Mesendoderm (in vitro differentiated cells): ENCODE measurements at regions not wholly inside any gene's neighbourhood (a gene's known extent, or its start where the extent isn't known, plus 50 kb on each side); places are given as distances from the start of the nearest gene placed in this dataset.
A peak's percentile ranks its signal among the peaks of the same experiment; 100 is the strongest.

Experiments used
- DNase-seq: peaks from one replicate; pipeline ENCODE4 v3.0.0; 2013
- H2AK5ac ChIP-seq: 2 replicates; pipeline ENCODE4 v1.6.1; 2013; ENCODE audit warnings: low read length, inconsistent platforms
- H2BK120ac ChIP-seq: 2 replicates; pipeline ENCODE4 v1.6.1; 2013; ENCODE audit warnings: low read depth, mild to moderate bottlenecking, low read length, moderate library complexity, mixed read lengths
- H2BK15ac ChIP-seq: replicated peaks from 2 replicates; pipeline ENCODE4 v1.6.1; 2013; ENCODE audit warnings: low read depth, mild to moderate bottlenecking, moderate library complexity
- H2BK5ac ChIP-seq: 2 replicates; pipeline ENCODE4 v1.6.1; 2013; ENCODE audit warnings: low read length, inconsistent platforms
- H3K18ac ChIP-seq: 2 replicates; pipeline ENCODE4 v1.6.1; 2013; ENCODE audit warnings: mild to moderate bottlenecking, low read length, mixed read lengths
- H3K23ac ChIP-seq: one replicate; pipeline ENCODE4 v1.6.1; 2013; ENCODE audit warnings: low read length
- H3K27ac ChIP-seq: 2 replicates; pipeline ENCODE4 v1.5.1; 2013; ENCODE audit warnings: low read depth, mild to moderate bottlenecking, inconsistent platforms, low read length, moderate library complexity
- H3K27me3 ChIP-seq: 2 replicates; pipeline ENCODE4 v1.6.1; 2013; ENCODE audit warnings: low read length, control low read depth, mild to moderate bottlenecking, inconsistent platforms; ENCODE audit not compliant: insufficient read depth, poor library complexity
- H3K36me3 ChIP-seq: 2 replicates; pipeline ENCODE4 v1.6.1; 2013; ENCODE audit warnings: low read length, inconsistent platforms; ENCODE audit not compliant: control insufficient read depth, insufficient read depth
- H3K4ac ChIP-seq: one replicate; pipeline ENCODE4 v1.6.1; 2013; ENCODE audit warnings: low read depth, mild to moderate bottlenecking, low read length, moderate library complexity
- H3K4me1 ChIP-seq: 2 replicates; pipeline ENCODE4 v1.6.1; 2013; ENCODE audit warnings: low read depth, low read length, inconsistent platforms; ENCODE audit not compliant: control insufficient read depth
- H3K4me2 ChIP-seq: 2 replicates; pipeline ENCODE4 v1.6.1; 2013; ENCODE audit warnings: low read length
- H3K4me3 ChIP-seq: 2 replicates; pipeline ENCODE4 v1.5.1; 2013; ENCODE audit warnings: mild to moderate bottlenecking, low read length
- H3K56ac ChIP-seq: one replicate; pipeline ENCODE4 v1.6.1; 2013; ENCODE audit warnings: low read length
- H3K79me1 ChIP-seq: 2 replicates; pipeline ENCODE4 v1.6.1; 2013; ENCODE audit warnings: low read length, inconsistent platforms
- H3K79me2 ChIP-seq: 2 replicates; pipeline ENCODE4 v1.6.1; 2013; ENCODE audit warnings: mild to moderate bottlenecking, low read length; ENCODE audit not compliant: control insufficient read depth, insufficient read depth
- H3K9ac ChIP-seq: 2 replicates; pipeline ENCODE4 v1.6.1; 2013; ENCODE audit warnings: low read length, inconsistent platforms
- H4K5ac ChIP-seq: one replicate; pipeline ENCODE4 v1.6.1; 2013; ENCODE audit warnings: low read length
- H4K8ac ChIP-seq: one replicate; pipeline ENCODE4 v1.6.1; 2013; ENCODE audit warnings: low read depth, mild to moderate bottlenecking, control low read depth, low read length, moderate library complexity
- WGBS: extraction: QIAGEN DNeasy Blood & Tissue Kit; methylation state at CpG from one replicate; pipeline ENCODE4 v1.1.7; 2013; ENCODE audit warnings: low lambda C conversion rate, missing lambda C conversion rate; ENCODE audit not compliant: insufficient coverage; ENCODE audit errors: extremely low coverage; 5-methylcytosine and 5-hydroxymethylcytosine counted together

- H2AK5ac ChIP-seq: no peak overlapping the region
- H3K36me3 ChIP-seq: no peaks in the 10 kb centered on the region
- H3K4ac ChIP-seq: no peak overlapping the region
- H3K79me1 ChIP-seq: no peaks in the 10 kb centered on the region
- H3K56ac ChIP-seq: no peak overlapping the region
- H4K5ac ChIP-seq: no peak overlapping the region
- no peak overlapping the region for H3K9ac ChIP-seq
- no peak overlapping the region for H4K8ac ChIP-seq
- no peak overlapping the region for H3K18ac ChIP-seq
- no peaks in the 10 kb centered on the region for H3K79me2 ChIP-seq
- H3K4me2 ChIP-seq: no peak overlapping the region
- H2BK120ac ChIP-seq: no peak overlapping the region
- no peak overlapping the region for H3K23ac ChIP-seq
- H3K4me3 ChIP-seq: no peak overlapping the region
- H2BK5ac ChIP-seq: no peak overlapping the region
- no peak overlapping the region for H2BK15ac ChIP-seq
- no peaks in the 10 kb centered on the region for H3K4me1 ChIP-seq
- H3K27ac ChIP-seq: no peak overlapping the region
- no peak for DNase-seq
- H3K27me3 ChIP-seq: no peaks in the 10 kb centered on the region
Measured at GRCh38 chr20:11168026-11168425, 494.2 kb upstream of the JAG1 start.

GRCh38 chr20:11170025-11170424 is 496.2 kb upstream of the JAG1 start:
- Histone ChIP-seq H3K79me1 (no peaks in the 10 kb centered on the region), H3K79me2 (no peaks in the 10 kb centered on the region), H2BK5ac (no peak overlapping the region), H3K36me3 (no peaks in the 10 kb centered on the region), H3K9ac (no peak overlapping the region), H2BK120ac (no peak overlapping the region), H3K4me1 (no peaks in the 10 kb centered on the region), H3K4me3 (no peak overlapping the region), H4K8ac (no peak overlapping the region), H3K23ac (no peak overlapping the region), H3K27me3 (no peaks in the 10 kb centered on the region), H2BK15ac (no peak overlapping the region), H3K27ac (no peak overlapping the region), H3K56ac (no peak overlapping the region), H4K5ac (no peak overlapping the region), H3K18ac (no peak overlapping the region), H2AK5ac (no peak overlapping the region), H3K4ac (no peak overlapping the region), H3K4me2 (no peak overlapping the region)
- no peak for DNase-seq

- Histone ChIP-seq H3K23ac (no peak overlapping the region), H3K18ac (no peak overlapping the region), H3K4me1 (no peaks in the 10 kb centered on the region), H3K79me2 (no peaks in the 10 kb centered on the region), H3K4ac (no peak overlapping the region), H3K27ac (no peak overlapping the region), H4K8ac (no peak overlapping the region), H3K36me3 (no peaks in the 10 kb centered on the region), H2BK120ac (no peak overlapping the region), H2BK5ac (no peak overlapping the region), H3K4me3 (no peak overlapping the region), H3K9ac (no peak overlapping the region), H3K4me2 (no peak overlapping the region), H3K79me1 (no peaks in the 10 kb centered on the region), H4K5ac (no peak overlapping the region), H2BK15ac (no peak overlapping the region), H2AK5ac (no peak overlapping the region), H3K27me3 (no peaks in the 10 kb centered on the region), H3K56ac (no peak overlapping the region)
- peak; percentile 51 for DNase-seq
- WGBS: no CpG with 5 or more reads among the region's 2 CpGs
Measured at GRCh38 chr20:11170565-11170964, 496.8 kb upstream of the JAG1 start.

DNA sequence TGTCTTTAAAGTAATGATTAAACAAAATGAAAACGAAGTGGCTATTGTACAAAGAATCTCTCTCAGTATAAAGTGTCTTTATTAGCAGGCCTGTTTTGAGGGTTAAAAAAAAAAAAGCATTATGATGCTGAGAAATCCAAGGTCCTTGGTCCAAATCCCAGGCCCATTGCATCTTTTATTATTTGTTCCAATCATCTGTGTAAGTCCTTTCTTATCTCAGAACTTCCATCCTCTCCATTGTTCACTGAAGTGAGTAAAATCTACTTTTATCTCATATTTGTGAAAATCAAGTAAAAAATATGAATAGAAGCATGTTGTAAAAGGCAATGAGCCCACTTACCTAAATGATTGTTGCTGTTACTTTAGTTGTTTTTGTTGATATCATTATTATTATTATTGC is 499.1 kb upstream of the JAG1 start:
- no peaks in the 10 kb centered on the region for H3K79me2 ChIP-seq
- no CpG with 5 or more reads among the region's 1 CpG for WGBS
- H3K23ac ChIP-seq: no peak overlapping the region
- no peak overlapping the region for H3K27ac ChIP-seq
- no peak overlapping the region for H2AK5ac ChIP-seq
- no peak overlapping the region for H2BK5ac ChIP-seq
- no peak for DNase-seq
- no peak overlapping the region for H3K4me3 ChIP-seq
- no peak overlapping the region for H4K8ac ChIP-seq
- H4K5ac ChIP-seq: no peak overlapping the region
- no peaks in the 10 kb centered on the region for H3K27me3 ChIP-seq
- H2BK120ac ChIP-seq: no peak overlapping the region
- no peak overlapping the region for H3K4ac ChIP-seq
- no peak overlapping the region for H2BK15ac ChIP-seq
- no peaks in the 10 kb centered on the region for H3K36me3 ChIP-seq
- H3K79me1 ChIP-seq: no peaks in the 10 kb centered on the region
- H3K4me2 ChIP-seq: no peak overlapping the region
- no peaks in the 10 kb centered on the region for H3K4me1 ChIP-seq
- H3K18ac ChIP-seq: no peak overlapping the region
- no peak overlapping the region for H3K56ac ChIP-seq
- H3K9ac ChIP-seq: no peak overlapping the region

DNA sequence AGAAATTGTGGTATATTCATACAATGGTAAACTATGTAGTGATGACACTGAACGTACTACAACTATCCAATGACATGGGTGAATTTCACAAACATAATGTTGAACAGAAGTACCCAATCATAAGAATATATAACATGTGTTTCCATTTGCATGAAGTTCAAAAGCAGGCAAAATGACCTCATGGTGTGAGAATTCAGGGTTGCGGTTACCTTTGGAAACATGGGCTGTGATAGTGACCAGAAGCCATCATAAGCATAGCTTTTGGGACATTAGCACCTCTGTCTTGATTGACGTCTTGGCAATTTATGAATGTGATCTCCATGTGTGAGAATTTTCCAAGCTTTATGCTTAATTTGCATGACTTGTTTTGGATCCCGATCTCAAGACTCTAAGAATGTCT is 500.1 kb upstream of the JAG1 start:
- no peak overlapping the region for H2AK5ac ChIP-seq
- H3K79me2 ChIP-seq: no peaks in the 10 kb centered on the region
- no peaks in the 10 kb centered on the region for H3K79me1 ChIP-seq
- no peak overlapping the region for H2BK15ac ChIP-seq
- no peak overlapping the region for H2BK5ac ChIP-seq
- no peak overlapping the region for H3K18ac ChIP-seq
- no peak overlapping the region for H3K4ac ChIP-seq
- no peaks in the 10 kb centered on the region for H3K4me1 ChIP-seq
- no peak overlapping the region for H3K23ac ChIP-seq
- H3K36me3 ChIP-seq: no peaks in the 10 kb centered on the region
- no peak overlapping the region for H4K5ac ChIP-seq
- no peak overlapping the region for H3K4me2 ChIP-seq
- no peak overlapping the region for H3K4me3 ChIP-seq
- H2BK120ac ChIP-seq: no peak overlapping the region
- no peak overlapping the region for H3K9ac ChIP-seq
- H3K27ac ChIP-seq: no peak overlapping the region
- no CpG with 5 or more reads among the region's 4 CpGs for WGBS
- no peak overlapping the region for H4K8ac ChIP-seq
- peak; percentile 11 for DNase-seq
- H3K56ac ChIP-seq: no peak overlapping the region
- H3K27me3 ChIP-seq: no peaks in the 10 kb centered on the region

- WGBS: no CpG with 5 or more reads among the region's 5 CpGs
- no peak for DNase-seq
- H3K9ac ChIP-seq: no peak overlapping the region
Measured at GRCh38 chr20:11174861-11175260, 501.1 kb upstream of the JAG1 start.

More at GRCh38 chr20:11174861-11175260, 501.1 kb upstream of the JAG1 start:
- Histone ChIP-seq H3K27ac (no peak overlapping the region), H3K79me1 (no peaks in the 10 kb centered on the region), H3K36me3 (no peaks in the 10 kb centered on the region), H3K23ac (no peak overlapping the region), H3K79me2 (no peaks in the 10 kb centered on the region), H3K4me1 (no peaks in the 10 kb centered on the region), H2BK15ac (no peak overlapping the region), H3K4ac (no peak overlapping the region), H2BK120ac (no peak overlapping the region), H3K18ac (no peak overlapping the region), H3K4me2 (no peak overlapping the region), H3K4me3 (no peak overlapping the region), H3K27me3 (no peaks in the 10 kb centered on the region), H2AK5ac (no peak overlapping the region), H2BK5ac (no peak overlapping the region), H4K8ac (no peak overlapping the region), H4K5ac (no peak overlapping the region), H3K56ac (no peak overlapping the region)
